ENCODE measurements at regions not wholly inside any gene's neighbourhood (a gene's known extent, or its start where the extent isn't known, plus 50 kb on each side); places are given as distances from the start of the nearest gene placed in this dataset.

DNA sequence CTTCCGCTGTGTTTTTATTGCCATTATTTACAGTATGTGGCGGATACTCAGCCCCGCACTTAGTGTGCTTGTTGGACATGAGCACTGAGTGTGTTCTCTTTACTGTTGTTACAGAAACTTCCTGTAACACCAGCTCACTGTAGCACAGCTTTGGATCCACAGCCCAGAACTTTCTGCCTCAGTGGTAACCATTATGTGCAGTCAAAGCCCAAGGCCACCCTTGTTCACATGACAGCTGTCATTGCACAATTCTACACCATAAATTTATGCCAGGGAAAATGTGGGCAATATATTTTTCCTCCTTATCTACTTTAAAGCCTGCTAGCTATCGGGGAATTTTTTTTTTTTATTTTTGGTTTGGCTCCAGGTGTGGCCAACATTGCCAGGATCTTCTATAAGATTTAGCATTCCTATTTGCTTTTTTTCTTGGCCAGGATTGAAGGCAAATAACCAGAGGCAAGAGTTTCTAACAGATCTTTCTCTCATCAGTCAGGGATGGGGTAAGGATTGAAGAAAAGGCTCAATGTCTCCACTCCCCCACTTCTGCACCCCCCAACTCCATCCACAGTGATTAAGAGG, 176.0 kb upstream of the PELI2 start:
- no peak for DNase-seq (ENCODE audit: low spot score)

DNA sequence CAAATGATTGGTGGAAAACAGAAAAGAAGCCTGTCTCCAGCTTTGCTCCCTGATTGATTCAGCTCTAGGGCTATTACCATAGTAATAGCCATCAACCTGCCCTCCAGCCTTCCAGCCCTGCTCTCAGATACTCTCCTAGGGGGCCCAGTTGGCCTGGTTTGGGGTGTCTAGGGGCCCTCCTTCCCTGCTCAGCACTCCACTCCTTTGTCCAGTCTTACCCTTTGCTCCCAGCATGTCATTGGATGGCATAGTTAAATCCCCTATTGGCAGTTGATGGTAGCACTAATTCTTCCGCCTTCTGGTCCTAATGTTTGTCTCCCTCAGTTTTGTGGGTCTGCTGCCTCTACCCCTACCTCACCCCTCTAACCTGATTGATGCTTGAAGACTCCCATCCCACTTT, 175.4 kb upstream of the PELI2 start:
- no peak for DNase-seq (ENCODE audit: low spot score)

DNA sequence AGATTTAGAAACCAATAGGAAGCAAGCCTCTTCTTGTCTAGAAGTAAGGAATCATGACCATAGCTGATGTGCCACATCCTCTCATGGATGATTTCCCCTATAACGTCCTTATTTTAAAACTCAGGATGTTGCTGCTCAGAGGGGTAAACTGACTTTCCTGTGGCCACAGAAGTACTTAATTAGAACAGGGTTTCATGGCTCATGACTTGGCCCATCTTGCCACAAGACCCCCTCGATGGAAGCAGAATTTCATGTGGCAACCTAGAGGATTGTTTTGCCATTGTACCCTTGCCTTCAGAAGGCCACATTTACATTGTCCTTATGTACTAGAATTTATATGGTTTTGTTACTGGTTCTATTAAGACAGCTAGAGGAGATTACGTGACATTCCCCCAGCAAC, 173.5 kb upstream of the PELI2 start:
- DNase-seq (ENCODE audit: low spot score): no peak

DNA sequence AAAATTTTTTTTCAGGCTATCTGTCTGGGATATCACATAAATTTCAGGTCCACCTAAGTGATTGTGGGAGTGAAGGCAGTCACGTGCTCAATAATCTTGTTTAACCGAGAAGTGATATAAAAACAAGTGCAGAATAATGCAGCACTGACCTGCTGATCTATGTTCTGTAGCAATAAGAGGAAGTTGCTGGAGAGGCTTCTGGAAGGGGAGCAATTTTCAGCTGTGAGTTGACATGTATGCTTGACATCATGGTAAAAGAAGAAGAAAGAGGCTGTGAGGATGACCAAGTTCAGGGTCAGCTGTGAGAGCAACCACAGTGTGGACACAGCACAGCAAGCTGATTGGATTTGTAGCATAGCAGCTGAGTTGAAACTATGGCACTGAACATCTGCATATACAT, 172.0 kb upstream of the PELI2 start:
- no peak for DNase-seq (ENCODE audit: low spot score)

DNA sequence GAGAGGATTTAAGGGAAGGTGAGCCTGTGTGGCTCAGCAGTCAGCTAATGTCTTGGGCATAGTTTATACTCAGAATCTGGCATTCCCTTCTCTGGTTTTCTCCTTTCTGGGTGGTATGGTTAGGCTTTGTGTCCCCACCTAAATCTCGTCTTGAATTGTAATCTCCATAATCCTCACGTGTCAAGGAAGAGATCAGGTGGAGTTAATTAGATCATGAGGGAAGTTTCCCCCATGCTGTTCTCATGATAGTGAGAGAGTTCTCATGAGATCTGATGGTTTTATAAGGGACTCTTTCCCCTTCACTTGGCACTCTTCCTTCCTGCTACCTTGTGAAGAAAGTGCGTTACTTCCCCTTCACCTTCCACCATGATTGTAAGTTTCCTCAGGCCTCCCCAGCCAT, 169.8 kb upstream of the PELI2 start:
- no peak for DNase-seq (ENCODE audit: low spot score)

DNA sequence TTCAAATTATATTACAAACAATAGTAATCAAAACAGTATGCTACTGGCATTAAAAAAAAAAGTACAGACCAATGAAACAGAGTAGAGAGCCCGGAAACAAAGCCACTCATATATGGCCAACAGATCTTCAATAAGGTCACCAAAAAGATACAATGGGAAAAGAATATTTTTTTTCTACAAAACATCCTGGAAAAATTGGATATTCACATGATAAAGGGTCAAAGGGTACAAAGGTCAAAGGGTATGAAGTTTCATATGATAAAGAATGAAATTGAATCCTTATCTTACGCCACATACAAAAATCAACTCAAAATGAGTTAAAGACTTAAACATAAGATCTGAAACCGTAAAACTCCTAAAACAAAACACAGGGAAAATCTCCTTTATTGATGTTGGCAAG, 168.5 kb upstream of the PELI2 start:
- no peak for DNase-seq (ENCODE audit: low spot score)

DNA sequence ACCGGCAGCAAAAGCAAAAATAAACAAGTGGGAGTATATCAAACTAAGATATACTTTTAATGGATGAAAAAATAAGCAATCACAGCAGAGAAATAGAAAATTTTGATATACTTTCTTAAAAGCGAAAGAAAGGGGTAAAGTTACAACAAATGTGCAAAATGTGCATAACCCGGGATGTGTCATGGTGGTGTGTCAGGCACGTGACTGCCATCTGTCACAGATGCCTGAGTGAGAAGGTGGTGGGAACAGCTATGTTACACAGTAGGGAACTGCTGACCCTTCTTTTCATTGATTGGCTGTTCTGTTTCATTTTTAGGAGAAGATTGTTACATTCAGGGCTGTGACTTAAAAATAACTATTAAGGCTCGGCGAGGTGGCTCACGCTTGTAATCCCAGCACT, 168.1 kb upstream of the PELI2 start:
- DNase-seq (ENCODE audit: low spot score): no peak

DNA sequence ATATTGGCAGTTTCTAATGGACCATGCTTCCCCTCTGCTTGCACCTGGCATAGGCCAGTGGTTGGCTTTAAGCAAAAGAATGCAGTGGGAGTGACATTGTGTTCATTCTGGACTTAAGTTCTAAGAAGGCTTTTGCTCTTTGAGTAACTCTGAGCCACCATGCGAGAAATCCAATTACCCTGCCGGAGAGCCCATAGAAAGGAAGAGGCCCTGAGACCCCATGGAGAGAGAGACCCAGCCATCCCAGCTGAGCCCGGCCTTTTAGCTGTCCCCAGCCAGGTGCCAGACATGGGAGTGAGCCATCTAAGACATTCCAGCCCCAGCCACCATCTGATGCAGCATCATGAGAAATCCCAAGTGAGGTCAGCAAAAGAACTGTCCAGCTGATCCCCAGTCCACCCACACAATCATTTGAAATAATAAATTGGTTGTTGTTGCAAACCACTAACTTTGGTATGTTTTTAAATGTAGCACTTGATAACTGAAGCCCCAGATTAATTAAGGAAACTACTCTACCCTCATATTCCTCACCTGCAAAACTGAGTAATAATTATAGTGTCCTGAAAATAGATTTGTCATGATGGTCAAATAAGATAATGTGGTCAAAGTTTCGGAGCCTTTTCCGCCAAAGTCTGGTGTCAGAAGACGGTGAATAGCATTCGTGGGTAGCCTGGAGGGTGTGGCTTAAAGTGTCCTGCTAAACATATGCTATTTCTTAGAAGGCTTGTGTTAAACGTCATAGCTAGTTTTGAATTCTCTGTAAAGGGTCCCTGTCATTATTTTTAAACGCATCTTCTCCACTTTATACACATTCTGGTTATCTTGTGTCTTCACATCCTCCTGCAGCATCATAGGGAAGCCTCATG, 166.6 kb upstream of the PELI2 start:
- no peak for DNase-seq (ENCODE audit: low spot score)

DNA sequence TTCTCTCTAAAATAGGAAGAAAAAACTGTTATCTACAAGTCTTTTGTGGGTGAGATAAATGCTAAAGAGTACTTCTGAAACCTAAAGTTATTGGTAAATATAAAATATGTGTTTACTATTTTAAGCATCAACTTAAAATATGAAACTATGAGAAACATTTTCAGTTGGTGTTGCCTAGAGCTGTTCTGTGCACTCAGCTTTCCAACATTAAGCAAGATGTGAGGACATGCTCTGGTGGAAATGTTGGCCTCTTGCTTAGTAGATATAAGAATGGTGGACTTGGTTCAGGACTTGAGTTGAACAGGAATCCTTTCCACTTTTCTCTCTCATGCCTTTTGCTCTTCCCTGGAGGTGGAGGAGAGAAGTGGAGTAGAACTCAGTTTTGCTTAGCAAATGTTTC, 164.1 kb upstream of the PELI2 start:
- no peak for DNase-seq (ENCODE audit: low spot score)

DNA sequence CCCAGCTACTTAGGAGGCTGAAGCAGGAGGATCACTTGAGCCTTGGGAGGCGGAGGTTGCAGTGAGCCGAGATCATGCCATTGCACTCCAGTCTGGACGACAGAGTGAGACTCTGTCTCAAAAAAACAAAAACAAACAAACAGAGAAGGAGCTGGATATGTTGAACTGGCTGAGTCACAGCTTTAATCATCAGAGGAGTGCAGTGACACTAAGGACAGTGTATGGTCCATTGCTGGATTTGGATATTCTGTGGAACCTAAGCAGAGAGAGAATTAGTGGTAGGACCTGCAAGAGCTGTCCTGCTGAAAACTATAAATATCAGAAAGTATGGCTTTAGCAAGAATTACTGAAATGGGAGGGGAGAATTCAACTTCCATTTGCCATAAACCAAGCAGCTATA, 163.0 kb upstream of the PELI2 start:
- no peak for DNase-seq (ENCODE audit: low spot score)

DNA sequence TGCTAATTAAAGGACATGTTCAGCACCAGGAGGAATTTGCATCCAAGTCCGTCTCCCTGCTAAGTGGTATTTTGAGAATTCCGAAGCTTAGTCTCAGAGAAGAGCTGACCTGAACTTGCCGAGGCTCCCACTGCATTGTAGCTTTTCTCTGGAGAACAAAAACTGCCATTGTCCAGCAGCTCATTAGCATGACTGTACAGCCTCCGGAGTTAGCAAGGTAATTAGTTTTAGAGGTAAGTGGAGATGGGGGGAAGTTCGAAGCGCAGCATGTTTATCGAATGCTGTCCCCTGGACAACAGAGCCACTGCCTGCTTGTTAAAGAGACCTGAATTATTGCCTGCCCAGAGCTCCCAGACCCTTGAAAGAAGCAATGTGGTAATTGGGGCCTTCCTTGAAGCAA, 160.3 kb upstream of the PELI2 start:
- no peak for DNase-seq (ENCODE audit: low spot score)

DNA sequence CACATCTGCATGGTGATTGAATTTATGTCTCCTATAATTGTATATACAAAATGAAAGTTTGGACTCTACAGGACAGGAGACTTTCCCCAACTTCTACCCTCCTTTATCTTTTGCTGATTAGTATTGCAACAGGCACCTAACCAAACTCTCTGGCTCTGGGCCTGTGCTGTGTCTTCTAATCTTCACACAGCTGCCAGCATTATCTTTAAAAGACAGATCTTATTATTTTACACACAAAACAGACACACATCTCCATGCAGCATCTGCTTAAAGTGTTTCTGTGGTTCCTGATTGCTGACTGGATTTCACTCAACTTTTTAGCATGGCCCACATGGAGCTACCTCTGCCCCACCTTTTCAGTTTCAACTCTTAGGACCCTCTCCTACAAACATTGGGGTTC, 154.9 kb upstream of the PELI2 start:
- DNase-seq (ENCODE audit: low spot score): no peak

DNA sequence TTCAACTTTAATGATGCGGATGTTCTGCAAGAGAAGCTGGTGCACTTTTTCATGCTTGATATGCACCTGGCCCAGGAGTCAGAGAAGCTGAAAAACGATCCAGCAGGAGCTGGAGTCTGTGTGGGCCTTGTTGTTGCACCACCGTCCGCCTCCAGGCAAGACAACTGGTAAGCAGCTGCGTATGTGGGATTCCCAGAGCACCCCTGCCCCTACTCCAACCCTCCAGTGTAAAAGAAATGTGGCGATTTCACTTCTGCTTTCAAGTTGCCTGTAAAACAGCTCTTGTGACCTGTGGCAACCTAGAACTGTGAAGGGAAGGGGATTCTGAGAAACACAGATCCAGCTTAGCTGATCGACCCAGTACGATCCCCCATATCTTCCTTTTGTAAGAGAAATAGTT, 154.1 kb upstream of the PELI2 start:
- DNase-seq (ENCODE audit: low spot score): no peak

DNA sequence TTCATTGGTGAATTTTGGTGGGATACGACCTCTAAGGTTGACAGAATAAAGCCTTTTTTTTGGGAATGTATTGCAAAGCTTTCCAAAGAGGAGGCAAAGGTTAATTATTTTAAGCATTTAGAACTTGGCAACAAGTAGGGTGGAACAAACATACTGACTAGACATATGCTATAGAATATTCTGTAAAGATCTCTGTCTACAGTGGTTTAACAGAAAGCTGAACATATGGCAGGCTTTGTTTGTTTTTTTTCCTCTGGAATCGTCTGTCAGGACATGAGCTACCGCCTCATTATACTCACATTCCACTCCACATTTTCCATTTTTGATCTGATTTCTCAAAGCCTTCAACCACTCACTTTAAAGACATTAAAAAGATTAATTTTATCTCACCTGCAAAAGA, 153.4 kb upstream of the PELI2 start:
- DNase-seq (ENCODE audit: low spot score): no peak

DNA sequence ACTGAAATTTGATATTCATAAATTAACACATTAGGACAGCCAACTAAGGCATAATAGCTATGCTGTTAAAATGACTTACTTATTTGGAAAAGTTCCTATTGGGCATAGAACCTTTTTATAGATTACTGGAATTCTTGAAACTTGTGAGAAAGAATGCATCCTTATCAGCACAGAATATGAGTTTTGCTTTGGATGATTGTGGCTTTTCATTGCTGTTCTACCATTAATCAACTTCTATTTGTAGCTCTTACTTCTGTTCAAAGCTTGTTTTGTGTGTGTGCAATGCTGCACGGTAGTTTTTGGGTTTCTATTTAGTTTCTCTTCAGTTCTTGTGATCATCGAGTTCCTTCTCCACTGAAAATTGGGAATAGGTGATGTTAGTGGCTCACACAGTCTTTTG, 152.4 kb upstream of the PELI2 start:
- no peak for DNase-seq (ENCODE audit: low spot score)

DNA sequence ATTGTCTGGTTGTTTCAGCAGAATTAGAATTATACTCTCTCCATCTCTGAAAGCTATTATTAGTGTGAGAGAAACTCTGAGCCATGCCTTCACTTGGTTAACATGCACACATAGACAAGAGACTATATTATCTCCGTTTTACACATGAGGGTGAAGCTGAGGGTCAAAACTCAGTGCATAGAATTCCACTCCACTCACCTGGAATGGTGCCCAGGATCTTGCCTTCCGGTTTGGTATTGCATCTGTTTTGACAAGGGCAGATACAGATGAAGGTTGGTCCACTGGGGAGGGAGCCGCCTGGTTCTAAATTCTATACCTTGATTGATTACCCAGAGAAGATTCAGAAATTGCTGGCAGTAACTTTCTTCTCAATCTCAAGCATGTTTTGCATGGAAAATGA, 149.5 kb upstream of the PELI2 start:
- no peak for DNase-seq (ENCODE audit: low spot score)

DNA sequence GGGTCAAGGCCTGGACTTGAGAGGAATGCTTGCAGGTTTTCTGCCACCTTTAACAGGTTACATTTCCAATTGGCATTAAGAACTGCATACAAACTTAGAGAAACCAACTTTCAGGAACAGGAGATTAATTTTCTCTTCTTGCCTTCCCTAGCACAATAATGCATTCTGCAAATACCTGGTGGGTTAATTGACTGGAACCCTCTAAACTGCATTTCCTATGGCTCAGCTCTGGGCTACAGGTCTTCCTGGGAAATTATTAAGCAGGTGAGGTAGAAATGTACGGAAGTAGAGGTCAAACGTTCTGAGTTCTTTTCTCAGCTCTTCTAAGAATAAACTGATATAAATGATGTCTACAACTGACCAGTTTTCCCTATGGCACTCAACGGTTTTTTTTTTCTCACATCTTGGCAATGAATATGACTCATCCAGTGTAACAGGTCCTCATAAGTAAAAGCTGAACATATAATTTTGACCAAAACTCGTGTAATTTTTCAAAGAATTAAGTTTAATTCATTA, 144.9 kb upstream of the PELI2 start:
- no peak for DNase-seq (ENCODE audit: low spot score)

DNA sequence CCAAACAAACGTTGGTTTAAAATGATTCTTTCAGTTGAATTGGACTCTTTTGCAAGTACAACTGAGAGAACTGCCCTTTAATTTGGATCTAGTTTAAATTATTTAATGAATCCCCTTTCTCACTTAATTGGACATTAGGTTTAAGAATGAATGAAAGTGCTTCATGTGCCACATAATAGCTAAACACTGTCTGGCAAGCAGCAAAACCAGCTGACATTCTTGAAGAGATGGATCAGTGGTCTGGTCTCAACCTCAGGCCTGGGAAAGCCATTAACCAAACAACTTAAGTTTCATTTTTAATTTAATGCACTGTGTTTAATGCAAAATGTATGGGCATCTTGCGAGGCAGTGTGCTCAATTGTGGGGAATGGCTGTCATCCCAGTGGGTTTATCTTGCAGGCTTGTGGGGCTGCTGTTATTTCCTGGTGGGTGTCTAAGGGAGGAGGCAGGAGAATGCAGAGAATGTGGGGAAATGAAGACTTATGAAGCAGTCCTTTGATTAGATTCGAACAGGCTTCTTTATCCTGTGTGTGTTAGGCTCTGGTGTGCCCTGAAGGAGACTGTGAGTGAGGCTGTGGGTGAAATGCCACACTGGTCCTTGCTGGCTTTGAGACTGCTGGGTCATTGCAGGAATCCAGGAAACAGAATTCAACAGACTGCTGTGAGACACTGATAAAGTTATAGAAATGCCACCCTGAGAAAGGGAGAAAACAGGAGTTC, 144.1 kb upstream of the PELI2 start:
- no peak for DNase-seq (ENCODE audit: low spot score)

DNA sequence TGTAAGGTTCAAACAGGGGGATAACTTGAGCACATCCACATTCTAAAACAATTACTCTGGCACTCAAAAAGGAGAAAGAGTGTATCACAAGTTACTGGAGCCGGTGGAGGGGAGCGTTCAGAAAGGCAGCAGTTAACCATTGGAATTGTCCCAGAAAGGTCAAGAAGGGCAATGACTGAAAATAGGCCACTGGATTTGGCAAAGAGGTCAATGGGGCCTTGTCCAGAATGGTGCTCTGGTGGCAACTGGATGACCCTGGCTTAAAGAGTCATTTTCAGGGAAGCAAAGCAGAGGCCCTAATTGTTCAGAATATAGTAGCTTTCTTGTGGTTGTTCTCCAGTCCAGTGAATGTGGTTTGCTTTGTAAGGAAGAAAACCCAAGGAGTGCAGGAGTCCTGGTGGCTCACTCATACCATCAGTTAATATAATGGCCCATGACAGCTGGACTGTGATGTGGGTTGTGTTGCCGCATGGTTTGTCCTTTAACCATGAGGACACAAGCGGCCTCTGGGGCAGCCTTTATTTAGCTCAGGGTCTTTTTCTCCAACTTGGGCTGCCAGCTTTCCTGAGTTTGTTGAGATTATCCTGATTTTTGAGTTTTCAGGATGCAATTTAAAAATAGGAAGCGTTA, 142.8 kb upstream of the PELI2 start:
- DNase-seq (ENCODE audit: low spot score): no peak

DNA sequence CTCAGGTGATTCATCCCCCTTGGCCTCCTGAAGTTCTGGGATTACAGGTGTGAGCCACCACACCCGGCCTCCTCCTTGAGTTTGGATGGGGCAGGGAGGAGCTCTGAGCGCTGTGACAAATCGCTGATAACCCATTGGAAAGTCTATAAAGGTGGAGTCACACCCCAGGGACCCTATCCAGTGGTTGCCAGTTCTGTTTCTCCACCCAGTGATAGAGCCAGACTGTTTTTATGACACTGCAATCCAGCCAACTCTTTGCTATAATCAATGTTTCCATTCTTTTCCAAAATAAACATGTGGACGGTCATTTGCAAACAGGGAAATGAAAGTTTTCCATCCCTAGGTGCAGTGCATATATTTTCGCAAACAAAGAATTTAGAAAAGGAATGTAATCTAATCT, 142.0 kb upstream of the PELI2 start:
- peak; percentile 41 for DNase-seq (ENCODE audit: low spot score)

DNA sequence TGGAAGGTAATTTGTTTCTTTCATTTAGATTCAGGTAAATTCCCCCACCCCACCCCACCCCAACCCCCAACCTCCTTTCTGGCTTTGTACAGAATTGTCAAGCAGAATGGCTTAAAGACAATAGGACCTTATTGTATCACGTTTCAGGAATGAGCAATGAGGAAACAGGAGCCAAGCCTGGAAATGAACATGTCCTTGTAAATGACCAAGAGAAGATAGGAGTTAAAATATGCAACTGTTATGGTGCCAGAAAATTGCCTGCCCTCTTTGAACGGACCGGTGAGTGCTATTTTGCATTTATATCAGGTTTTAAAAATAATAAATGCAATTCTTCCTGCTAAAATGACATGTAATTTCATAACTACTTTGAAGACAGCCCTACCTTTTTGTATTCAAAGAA, 141.6 kb upstream of the PELI2 start:
- DNase-seq (ENCODE audit: low spot score): peak; percentile 25

DNA sequence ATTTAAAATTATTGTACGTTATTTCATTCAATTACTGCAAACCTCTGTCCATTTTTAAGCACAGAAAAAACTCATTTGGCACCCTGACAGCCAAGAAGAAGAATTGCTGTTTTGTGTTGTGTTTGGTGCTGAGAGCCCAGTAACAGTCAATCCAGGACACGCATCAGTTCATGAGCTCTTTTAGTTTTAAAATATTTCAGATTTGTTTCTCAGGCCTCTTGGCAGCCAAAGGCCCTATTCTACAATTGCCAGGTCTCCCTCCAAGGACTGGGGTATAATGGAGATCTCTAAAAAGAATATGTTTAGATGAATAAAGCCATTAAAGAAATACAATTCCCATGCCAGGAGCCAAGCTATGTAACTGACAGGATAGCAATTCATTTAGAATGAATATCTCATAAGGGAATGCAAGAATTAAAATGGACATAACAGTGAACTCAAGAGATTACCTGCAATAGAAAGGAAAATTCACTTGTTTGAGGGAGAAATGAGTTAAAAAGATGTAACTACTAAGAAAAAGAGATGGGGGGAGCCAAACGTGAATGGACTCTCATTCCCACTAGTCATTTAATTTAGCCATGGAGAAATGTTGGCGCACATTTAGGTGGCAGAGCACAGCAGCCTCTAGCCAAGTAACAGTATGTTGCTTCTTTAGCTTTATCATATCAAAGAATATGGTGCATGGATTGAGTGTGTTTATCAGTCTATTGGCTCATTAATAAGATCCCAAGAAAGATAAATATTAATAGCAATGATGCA, 140.6 kb upstream of the PELI2 start:
- DNase-seq (ENCODE audit: low spot score): no peak
